Glutamatergic neuron (in vitro differentiated cells): ENCODE measurements at regions not wholly inside any gene's neighbourhood (a gene's known extent, or its start where the extent isn't known, plus 50 kb on each side); places are given as distances from the start of the nearest gene placed in this dataset.

Source experiments
- DNase-seq: peaks from one replicate; pipeline ENCODE4 v3.0.0; 2022
- H3K27ac Mint-ChIP-seq: one replicate; pipeline ENCODE4 v1.8.0; 2020; ENCODE audit warnings: mild to moderate bottlenecking, mixed read lengths, inconsistent platforms; ENCODE audit not compliant: unreplicated experiment
- H3K27me3 Mint-ChIP-seq: one replicate; pipeline ENCODE4 v1.8.0; 2020; ENCODE audit warnings: mild to moderate bottlenecking, moderate library complexity, mixed read lengths, inconsistent platforms; ENCODE audit not compliant: unreplicated experiment
- H3K36me3 Mint-ChIP-seq: one replicate; pipeline ENCODE4 v1.8.0; 2020; ENCODE audit warnings: mild to moderate bottlenecking, mixed read lengths, inconsistent platforms; ENCODE audit not compliant: unreplicated experiment
- H3K4me1 Mint-ChIP-seq: one replicate; pipeline ENCODE4 v1.8.0; 2020; ENCODE audit warnings: mild to moderate bottlenecking, low read depth, mixed read lengths, inconsistent platforms; ENCODE audit not compliant: unreplicated experiment
- H3K4me3 Mint-ChIP-seq: one replicate; pipeline ENCODE4 v1.8.0; 2020; ENCODE audit warnings: mild to moderate bottlenecking, mixed read lengths, inconsistent platforms; ENCODE audit not compliant: unreplicated experiment
- H3K9me3 Mint-ChIP-seq: one replicate; pipeline ENCODE4 v1.8.0; 2020; ENCODE audit warnings: mild to moderate bottlenecking, moderate library complexity, mixed read lengths, inconsistent platforms; ENCODE audit not compliant: unreplicated experiment
- TF ChIP-seq, protein P1 (sequence below): fragments of 200-600 bp; sonication (generic); IDR thresholded peaks from one replicate; pipeline ENCODE4 v1.5.0; 2021; ENCODE audit not compliant: partially characterized antibody, unreplicated experiment

DNA sequence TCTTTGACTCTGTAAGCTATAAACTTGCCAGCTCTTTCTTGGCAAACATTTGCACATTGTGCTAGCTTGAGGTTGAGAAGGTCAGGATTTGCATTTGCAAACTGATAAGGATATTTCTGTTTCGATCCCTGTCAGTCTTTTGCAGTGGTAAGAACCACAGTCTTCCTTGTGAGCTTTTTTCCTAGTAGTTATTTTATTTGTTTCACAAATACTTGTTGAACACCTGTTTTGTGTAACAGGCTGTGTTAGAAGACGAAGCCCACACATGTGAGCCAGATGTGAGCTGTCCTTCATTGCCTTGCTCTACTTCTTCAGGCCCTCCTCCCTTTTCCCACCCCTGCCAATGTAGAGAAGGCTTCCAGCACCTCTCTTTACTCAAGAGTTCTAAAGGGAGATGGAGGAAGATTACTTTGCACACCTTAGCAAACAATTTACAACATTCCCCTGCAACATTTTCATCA is 327.0 kb upstream of the KLF4 start:
- Mint-ChIP-seq H3K36me3 (peaks cover 6% of the 10 kb centered on the region), H3K4me1 (peaks cover 3% of the 10 kb centered on the region), H3K27ac (no peak overlapping the region), H3K27me3 (peaks cover 1% of the 10 kb centered on the region), H3K9me3 (no peaks in the 10 kb centered on the region), H3K4me3 (no peak overlapping the region)
- DNase-seq, result no peak
- TF ChIP-seq, protein P1, sequence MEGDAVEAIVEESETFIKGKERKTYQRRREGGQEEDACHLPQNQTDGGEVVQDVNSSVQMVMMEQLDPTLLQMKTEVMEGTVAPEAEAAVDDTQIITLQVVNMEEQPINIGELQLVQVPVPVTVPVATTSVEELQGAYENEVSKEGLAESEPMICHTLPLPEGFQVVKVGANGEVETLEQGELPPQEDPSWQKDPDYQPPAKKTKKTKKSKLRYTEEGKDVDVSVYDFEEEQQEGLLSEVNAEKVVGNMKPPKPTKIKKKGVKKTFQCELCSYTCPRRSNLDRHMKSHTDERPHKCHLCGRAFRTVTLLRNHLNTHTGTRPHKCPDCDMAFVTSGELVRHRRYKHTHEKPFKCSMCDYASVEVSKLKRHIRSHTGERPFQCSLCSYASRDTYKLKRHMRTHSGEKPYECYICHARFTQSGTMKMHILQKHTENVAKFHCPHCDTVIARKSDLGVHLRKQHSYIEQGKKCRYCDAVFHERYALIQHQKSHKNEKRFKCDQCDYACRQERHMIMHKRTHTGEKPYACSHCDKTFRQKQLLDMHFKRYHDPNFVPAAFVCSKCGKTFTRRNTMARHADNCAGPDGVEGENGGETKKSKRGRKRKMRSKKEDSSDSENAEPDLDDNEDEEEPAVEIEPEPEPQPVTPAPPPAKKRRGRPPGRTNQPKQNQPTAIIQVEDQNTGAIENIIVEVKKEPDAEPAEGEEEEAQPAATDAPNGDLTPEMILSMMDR, result no peak

DNA sequence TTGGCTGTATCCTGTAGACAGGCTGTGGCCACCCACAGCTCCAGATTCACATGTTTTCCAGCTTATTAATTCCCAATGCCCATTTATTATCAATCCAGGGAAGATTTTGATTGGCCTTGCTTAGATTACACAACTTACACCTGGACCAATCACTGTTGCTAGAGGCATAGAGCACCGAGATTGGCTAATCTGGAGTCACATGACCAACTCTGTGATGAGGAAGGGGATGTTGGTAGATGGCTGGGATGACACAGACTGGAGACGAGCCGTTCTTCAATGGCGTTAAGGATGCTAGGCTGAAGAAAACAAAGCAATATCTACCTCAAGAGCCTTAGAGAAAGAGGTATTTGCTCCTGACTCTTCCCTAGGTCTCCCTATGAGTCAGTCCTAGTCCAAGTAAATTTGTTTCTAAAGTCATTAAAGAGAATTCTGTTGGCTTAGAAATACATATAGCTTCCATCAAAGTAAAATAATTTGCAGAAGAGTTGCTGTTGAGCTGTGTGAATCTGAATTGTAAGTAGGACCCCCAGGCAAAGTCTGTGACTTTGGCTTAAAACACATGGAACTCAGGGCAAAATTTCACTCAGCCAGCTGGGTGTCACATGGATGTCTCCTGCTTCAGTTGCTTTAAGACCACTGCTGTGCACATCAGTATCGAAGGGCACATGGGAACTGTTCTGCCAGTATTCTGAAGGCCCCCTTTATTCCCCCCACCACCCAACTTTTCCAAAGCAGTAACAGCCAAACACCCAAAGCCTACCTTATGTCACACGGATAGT is 326.4 kb upstream of the KLF4 start:
- H3K4me1 Mint-ChIP-seq, result peaks cover 3% of the 10 kb centered on the region
- H3K9me3 Mint-ChIP-seq, result no peaks in the 10 kb centered on the region
- TF ChIP-seq, protein P1, result no peak
- H3K27ac Mint-ChIP-seq, result no peak overlapping the region
- no peak overlapping the region for H3K4me3 Mint-ChIP-seq
- H3K27me3 Mint-ChIP-seq, result peaks cover 1% of the 10 kb centered on the region
- peaks cover 6% of the 10 kb centered on the region for H3K36me3 Mint-ChIP-seq
- no peak for DNase-seq

DNA sequence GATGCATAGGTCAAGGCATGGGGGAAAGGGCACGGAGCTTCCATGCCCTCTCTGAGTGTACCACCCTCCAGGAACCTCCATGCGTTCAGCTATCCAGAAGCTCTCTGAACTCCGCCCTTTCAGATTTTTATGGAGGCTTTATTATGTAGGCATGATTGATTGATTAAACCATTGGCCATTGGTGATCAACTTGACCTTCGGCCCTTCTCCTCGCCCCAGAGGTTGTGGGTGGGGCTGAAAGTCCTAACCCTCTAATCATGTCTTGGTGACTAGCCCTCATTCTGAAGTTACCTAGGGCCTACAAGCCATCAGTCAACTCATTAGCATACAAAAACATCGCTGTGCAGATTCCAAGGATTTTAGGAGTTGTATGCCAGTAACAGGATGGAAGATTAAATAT is 323.7 kb upstream of the KLF4 start:
- H3K9me3 Mint-ChIP-seq, result no peaks in the 10 kb centered on the region
- TF ChIP-seq, protein P1, result no peak
- no peak for DNase-seq
- H3K4me3 Mint-ChIP-seq, result no peak overlapping the region
- H3K36me3 Mint-ChIP-seq, result peaks cover 6% of the 10 kb centered on the region
- no peak overlapping the region for H3K27ac Mint-ChIP-seq
- H3K27me3 Mint-ChIP-seq, result peaks cover 3% of the 10 kb centered on the region
- no peaks in the 10 kb centered on the region for H3K4me1 Mint-ChIP-seq

DNA sequence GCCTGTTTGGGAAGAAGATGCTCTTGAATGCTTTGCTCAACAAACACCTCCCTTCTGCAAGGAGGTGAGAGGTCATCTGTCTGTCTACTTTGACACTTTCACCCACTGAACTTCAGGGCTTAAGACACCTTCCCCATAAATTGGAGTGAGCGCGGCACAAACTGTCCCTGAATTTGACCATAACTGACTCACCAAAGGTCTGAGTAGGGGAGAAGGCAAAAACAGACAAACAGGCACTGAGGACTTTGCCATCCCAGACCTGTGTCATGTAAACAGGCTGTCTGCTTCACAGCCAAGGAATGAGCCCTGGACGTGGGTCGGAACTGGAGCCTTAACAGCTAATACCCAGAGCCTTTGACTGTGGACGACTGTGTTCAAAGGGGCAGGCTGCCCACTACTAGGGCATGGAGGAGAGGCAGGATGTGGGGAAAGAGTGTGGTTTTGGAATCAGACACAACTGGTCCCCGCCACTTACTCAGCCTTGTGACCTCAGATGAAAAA is 320.9 kb upstream of the KLF4 start:
- TF ChIP-seq, protein P1, result no peak
- no peaks in the 10 kb centered on the region for H3K9me3 Mint-ChIP-seq
- peaks cover 3% of the 10 kb centered on the region for H3K27me3 Mint-ChIP-seq
- H3K4me1 Mint-ChIP-seq, result no peaks in the 10 kb centered on the region
- H3K36me3 Mint-ChIP-seq, result peaks cover 6% of the 10 kb centered on the region
- DNase-seq, result no peak
- H3K27ac Mint-ChIP-seq, result no peak overlapping the region
- no peak overlapping the region for H3K4me3 Mint-ChIP-seq

DNA sequence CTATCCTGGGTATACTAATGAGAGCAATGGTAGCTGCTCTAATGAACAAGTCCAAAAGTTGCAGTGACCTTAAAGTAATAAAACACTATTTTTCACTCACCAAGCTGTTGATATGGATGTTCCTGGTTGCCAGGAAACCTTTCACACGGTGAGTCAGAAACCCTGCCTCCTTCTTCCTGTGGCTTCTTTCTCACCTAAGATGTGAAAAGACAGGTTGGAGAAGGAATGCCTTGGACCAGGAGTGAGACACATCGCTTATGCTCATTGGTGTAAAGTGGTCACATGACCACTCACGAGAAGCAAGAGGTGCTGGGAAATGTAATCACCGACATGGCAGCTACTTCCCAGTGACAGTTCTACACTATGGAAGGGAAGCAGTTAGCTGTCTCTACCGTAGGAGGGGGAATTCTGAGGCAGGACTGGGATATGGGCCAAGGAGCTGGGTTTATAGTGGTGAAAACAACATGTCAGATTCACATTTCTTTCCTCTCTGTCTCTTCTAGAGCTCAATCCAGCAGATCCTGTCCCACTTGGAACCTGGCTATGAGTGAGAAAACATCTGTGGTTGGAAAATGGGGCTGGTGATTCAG is 320.4 kb upstream of the KLF4 start:
- no peaks in the 10 kb centered on the region for H3K9me3 Mint-ChIP-seq
- H3K27ac Mint-ChIP-seq, result no peak overlapping the region
- no peak overlapping the region for H3K4me3 Mint-ChIP-seq
- H3K36me3 Mint-ChIP-seq, result peaks cover 6% of the 10 kb centered on the region
- no peaks in the 10 kb centered on the region for H3K4me1 Mint-ChIP-seq
- peaks cover 3% of the 10 kb centered on the region for H3K27me3 Mint-ChIP-seq
- TF ChIP-seq, protein P1, result no peak
- no peak for DNase-seq
